GM18519 (cell line): ENCODE measurements at regions not wholly inside any gene's neighbourhood (a gene's known extent, or its start where the extent isn't known, plus 50 kb on each side); places are given as distances from the start of the nearest gene placed in this dataset.

Source experiments
- ATAC-seq: cut with Tn5 transposase; IDR thresholded peaks from one replicate; pipeline ENCODE4 v1.9.1; 2021; ENCODE audit warnings: mild to moderate bottlenecking, moderate library complexity; ENCODE audit not compliant: unreplicated experiment, low FRiP score

DNA sequence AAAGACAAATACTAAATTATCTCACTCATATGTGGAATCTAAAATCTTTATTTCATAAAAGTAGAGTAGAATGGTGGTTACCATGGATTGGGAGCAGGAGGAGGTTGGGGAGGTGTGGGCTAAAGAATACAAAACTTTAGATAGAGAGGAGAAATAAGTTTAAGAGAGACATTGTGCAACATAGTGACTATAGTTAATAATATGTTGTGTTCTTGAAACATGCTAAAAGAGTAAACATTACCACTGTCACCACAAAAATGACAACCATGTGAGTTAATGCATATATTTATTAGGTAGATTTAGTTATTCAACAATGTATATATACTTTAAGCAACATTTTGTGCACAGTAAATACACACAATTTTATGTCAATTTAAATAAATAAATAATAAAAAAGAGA is 128.5 kb upstream of the COL3A1 start:
- no peak for ATAC-seq

DNA sequence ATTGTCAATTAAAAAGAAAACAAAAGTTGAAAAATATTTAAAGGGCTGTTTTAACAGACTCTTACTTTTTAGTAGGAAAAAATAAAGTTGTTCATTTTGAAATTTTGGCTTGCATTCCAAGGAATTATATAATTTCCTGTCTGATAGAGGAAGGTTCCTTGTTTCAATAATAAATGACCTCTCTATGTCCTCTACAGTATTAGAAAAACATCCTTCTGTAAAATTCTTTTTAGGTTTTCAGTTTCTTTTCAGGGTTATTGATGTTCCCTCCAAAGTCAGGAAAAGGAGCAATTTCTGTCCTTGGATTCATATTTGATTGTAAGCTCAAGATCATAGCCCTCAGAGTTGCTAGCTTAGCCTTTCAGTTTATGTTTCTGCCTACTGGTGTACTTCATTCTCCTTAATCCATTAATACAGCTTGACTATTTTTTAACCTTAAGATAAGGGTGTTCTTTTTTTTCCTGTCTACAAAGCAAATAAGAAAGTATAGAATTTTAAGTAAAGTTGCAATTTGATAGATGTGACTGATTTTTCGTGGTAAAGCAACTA is 125.2 kb upstream of the COL3A1 start:
- no peak for ATAC-seq

GRCh38 chr2:188850786-188851185 is 123.4 kb upstream of the COL3A1 start:
- ATAC-seq = no peak

GRCh38 chr2:188851311-188851710 is 122.9 kb upstream of the COL3A1 start:
- ATAC-seq = no peak

DNA sequence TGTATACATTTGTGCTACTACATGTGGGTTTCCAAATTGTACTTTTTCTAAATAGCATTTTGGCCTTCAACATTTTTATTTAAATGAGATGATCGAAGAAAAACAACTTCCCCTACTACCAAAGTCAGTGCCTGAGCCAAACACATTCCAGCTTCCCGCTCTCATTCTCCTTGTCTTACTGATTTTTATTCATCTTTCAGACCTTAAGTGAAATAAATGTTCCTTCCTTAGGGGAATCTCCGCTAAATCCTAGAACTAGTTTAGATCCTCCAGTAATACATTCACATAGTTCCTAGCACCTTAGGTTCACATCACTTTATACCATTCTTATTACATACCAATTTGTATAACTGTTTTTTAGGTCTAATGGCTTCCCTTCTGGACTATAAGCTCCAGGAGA is 122.3 kb upstream of the COL3A1 start:
- ATAC-seq = no peak

- no peak for ATAC-seq
Observed at GRCh38 chr2:188852772-188853171, 121.4 kb upstream of the COL3A1 start.

- ATAC-seq = no peak
Observed at GRCh38 chr2:188853307-188853706, 120.9 kb upstream of the COL3A1 start.

DNA sequence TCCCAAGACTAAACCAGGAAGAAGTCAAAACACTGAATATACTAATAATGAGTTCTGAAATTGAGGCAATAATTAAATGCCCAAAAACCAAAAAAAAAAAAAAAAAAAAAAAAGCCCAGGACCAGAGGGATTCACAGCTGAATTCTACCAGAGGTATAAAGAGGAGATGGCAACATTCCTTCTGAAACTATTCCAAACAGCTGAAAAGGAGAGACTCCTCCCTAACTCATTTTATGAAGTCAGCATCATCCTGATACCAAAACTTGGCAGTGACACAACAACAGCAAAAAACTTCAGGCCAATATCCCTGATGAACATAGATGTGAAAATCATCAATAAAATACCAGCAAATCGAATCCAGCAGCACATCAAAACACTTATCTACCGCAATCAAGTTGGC is 108.5 kb upstream of the COL3A1 start:
- ATAC-seq = no peak

DNA sequence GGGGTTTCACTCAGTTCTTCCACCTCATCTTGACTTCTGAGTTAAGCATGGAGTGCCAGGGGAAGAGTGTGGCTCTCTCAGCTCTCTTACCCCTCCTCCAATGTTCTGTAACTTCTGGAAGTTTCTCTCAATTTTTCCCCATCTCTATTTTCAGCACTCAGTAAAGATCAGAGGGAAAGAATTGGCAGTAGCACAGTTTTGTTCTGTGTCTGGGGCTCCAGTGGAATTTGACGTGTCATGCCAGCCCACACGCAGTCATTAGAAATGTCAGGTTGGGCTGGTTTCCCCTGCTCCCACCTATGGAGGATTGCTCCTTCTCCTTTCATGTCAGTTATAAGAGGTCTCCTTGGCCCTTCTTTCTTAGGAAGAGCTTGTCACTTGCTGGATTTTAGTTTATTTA is 104.6 kb upstream of the COL3A1 start:
- no peak for ATAC-seq

- ATAC-seq = no peak
Observed at GRCh38 chr2:188870289-188870688, 103.9 kb upstream of the COL3A1 start.

GRCh38 chr2:188875104-188875503 is 99.1 kb upstream of the COL3A1 start:
- ATAC-seq = no peak

DNA sequence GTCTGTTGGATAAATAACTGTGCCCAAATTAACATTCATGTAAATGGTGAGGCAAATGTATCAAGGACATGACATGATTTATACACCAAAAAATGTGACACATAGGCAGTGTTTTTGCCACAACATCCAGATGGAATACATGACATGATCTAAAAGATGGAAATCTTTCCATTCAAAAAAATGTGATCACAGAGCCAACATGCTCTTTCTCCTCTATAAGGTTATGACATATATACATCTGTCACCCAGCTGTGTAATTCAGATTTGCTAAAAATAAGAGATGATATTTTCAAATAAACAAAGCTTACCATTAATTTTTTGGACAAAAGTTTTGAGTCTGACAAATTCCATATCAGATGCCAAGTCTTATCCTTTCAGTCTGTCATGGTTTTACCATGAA is 95.5 kb upstream of the COL3A1 start:
- no peak for ATAC-seq

DNA sequence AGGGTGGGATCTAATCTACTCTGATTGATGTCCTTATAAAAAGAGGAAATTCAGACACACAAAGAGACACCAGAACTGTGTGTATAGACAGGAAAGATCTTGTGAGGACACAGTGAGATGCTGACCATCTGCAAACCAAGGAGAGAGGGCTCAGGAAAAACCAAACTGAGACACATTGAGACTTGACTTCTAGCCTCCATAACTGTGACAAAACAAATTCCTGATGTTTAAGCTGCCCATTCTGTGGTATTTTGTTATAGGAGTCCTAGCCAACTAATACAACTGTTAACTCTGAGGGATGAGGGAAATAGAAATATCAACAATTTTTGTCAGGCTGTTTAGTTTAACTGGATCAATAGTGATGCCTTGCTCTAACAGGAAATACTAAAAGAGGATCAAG is 93.4 kb upstream of the COL3A1 start:
- ATAC-seq = no peak

DNA sequence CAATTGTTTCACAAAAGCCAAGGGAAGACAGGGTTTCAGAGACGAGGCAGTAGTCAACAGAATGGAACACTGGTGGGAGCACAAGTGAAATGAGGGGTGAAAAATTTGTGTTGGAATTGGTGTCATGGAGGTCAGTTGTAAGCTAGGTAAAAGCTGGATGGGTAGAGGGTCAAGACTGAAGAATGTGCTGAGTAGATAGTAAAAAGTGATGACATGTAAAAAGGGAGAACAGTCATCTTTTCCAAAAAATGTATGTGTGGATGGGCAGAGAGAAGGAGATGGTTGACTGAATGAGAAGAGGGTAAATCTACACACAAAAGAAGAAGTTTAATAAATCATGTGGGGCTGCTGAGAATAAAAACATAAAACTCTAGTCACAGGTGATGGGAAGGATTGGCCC is 92.7 kb upstream of the COL3A1 start:
- no peak for ATAC-seq

- no peak for ATAC-seq
Observed at GRCh38 chr2:188884046-188884445, 90.1 kb upstream of the COL3A1 start.

GRCh38 chr2:188884517-188884916 is 89.7 kb upstream of the COL3A1 start:
- no peak for ATAC-seq

GRCh38 chr2:188889187-188889586 is 85.0 kb upstream of the COL3A1 start:
- no peak for ATAC-seq

GRCh38 chr2:188890755-188891154 is 83.4 kb upstream of the COL3A1 start:
- no peak for ATAC-seq

- no peak for ATAC-seq
Observed at GRCh38 chr2:188892636-188893035, 81.5 kb upstream of the COL3A1 start.

GRCh38 chr2:188893972-188894371 is 80.2 kb upstream of the COL3A1 start:
- ATAC-seq = no peak

DNA sequence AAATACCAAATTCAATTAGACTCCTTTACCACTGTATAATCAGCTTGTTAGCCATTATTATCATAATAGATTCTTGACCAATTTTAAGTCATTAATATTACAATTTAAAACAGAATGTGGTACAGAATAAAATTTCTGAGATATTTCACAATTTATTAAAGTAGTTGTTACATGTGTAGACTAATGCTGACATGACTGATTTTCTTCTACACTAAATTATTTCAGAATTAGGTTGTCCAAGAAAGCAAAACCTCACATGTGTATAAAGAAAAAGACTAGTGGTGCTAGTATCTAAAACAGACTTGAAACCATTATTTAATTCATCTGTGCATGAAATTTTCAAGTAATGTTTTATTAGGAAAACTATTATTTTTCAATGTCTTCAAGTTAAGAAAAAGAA is 79.2 kb upstream of the COL3A1 start:
- no peak for ATAC-seq

DNA sequence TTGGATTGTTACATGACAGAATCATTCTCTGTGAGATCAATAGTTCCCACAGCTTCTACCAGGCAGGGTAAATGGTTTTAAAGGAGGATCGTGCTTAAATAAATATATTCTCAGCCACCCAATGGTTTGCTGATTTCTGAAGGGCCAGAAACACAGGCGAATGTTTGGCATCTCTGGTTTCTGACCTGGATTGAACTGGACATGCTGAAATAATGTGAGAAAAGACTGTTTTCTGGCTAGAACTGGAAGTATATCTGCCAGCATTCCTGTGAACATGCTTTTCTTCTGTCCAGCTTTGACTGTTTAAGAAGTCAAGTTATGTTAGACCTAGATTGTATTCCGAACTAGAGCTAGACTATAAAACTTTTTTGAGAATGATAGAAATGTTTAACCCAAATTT is 77.1 kb upstream of the COL3A1 start:
- ATAC-seq = no peak

DNA sequence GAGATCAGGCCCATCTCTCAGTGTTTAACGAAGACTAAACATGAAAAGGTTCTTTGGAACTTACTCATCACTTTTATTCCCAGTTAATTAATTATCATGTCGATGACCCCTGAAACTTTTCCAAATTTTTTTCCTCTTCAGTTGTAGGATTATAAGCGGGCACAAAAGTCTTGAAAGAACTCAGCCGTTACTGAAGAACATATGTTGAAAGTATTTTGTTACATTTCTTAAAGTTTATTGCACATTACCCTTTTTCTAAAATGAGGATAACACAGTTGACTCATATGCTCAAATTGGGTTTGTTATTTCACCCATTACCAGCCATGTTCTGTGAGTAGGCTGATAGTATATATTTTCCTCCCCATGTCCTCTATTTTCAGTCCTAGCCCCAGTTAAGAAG is 75.9 kb upstream of the COL3A1 start:
- no peak for ATAC-seq
